ENCODE measurements at regions not wholly inside any gene's neighbourhood (a gene's known extent, or its start where the extent isn't known, plus 50 kb on each side); places are given as distances from the start of the nearest gene placed in this dataset.

- no peak for TF ChIP-seq CTCF (IDR thresholded peaks at IDR 0.05; ENCODE audit: low read length)
- no peak for TF ChIP-seq EZH2 (optimal IDR thresholded peaks at IDR 0.05; ENCODE audit: low read depth, low read length)
- TF ChIP-seq EZH2phosphoT487 (IDR thresholded peaks at IDR 0.05; ENCODE audit: low read length): no peak
These were observed 126.6 kb upstream of the MPPED2 start for GRCh38 chr11:30712749-30713148.

Data from MM.1S (cell line).